ENCODE measurements at regions not wholly inside any gene's neighbourhood (a gene's known extent, or its start where the extent isn't known, plus 50 kb on each side); places are given as distances from the start of the nearest gene placed in this dataset.

GRCh38 chr2:150110548-150110947, 376.9 kb downstream of the RND3 start:
- intact Hi-C loops (cut with micrococcal nuclease): no loop called here

- intact Hi-C loops (cut with micrococcal nuclease): no loop called here
These were observed 377.6 kb downstream of the RND3 start for GRCh38 chr2:150109912-150110311.

GRCh38 chr2:150109028-150109427, 378.4 kb downstream of the RND3 start:
- intact Hi-C loops (cut with micrococcal nuclease): no loop called here

- intact Hi-C loops (cut with micrococcal nuclease): no loop called here
These were observed 379.7 kb downstream of the RND3 start for GRCh38 chr2:150107816-150108215.

GRCh38 chr2:150107170-150107569, 380.3 kb downstream of the RND3 start:
- intact Hi-C loops (cut with micrococcal nuclease): no loop called here

- intact Hi-C loops (cut with micrococcal nuclease): no loop called here
These were observed 385.5 kb downstream of the RND3 start for GRCh38 chr2:150101947-150102346.

- intact Hi-C loops (cut with micrococcal nuclease): no loop called here
These were observed 386.6 kb downstream of the RND3 start for GRCh38 chr2:150100834-150101233.

GRCh38 chr2:150100336-150100735, 387.1 kb downstream of the RND3 start:
- intact Hi-C loops (cut with micrococcal nuclease): no loop called here

GRCh38 chr2:150099805-150100204, 387.7 kb downstream of the RND3 start:
- intact Hi-C loops (cut with micrococcal nuclease): no loop called here

- intact Hi-C loops (cut with micrococcal nuclease): no loop called here
These were observed 389.5 kb downstream of the RND3 start for GRCh38 chr2:150097901-150098531.

- intact Hi-C loops (cut with micrococcal nuclease): no loop called here
These were observed 390.1 kb downstream of the RND3 start for GRCh38 chr2:150097402-150097801.

- intact Hi-C loops (cut with micrococcal nuclease): no loop called here
These were observed 391.9 kb downstream of the RND3 start for GRCh38 chr2:150095361-150096095.

- intact Hi-C loops (cut with micrococcal nuclease): no loop called here
These were observed 395.6 kb downstream of the RND3 start for GRCh38 chr2:150091846-150092245.

GRCh38 chr2:150090031-150090430, 397.4 kb downstream of the RND3 start:
- intact Hi-C loops (cut with micrococcal nuclease): no loop called here

GRCh38 chr2:150088538-150088937, 398.9 kb downstream of the RND3 start:
- intact Hi-C loops (cut with micrococcal nuclease): no loop called here

- intact Hi-C loops (cut with micrococcal nuclease): no loop called here
These were observed 402.0 kb downstream of the RND3 start for GRCh38 chr2:150085478-150085877.

GRCh38 chr2:150081775-150082481, 405.5 kb downstream of the RND3 start:
- intact Hi-C loops (cut with micrococcal nuclease): no loop called here

- intact Hi-C loops (cut with micrococcal nuclease): no loop called here
These were observed 411.2 kb downstream of the RND3 start for GRCh38 chr2:150076281-150076680.

GRCh38 chr2:150075831-150076230, 411.6 kb downstream of the RND3 start:
- intact Hi-C loops (cut with micrococcal nuclease): no loop called here

GRCh38 chr2:150066490-150066889, 421.0 kb downstream of the RND3 start:
- intact Hi-C loops (cut with micrococcal nuclease): no loop called here

GRCh38 chr2:150063931-150064548, 423.4 kb downstream of the RND3 start:
- intact Hi-C loops (cut with micrococcal nuclease): no loop called here

- intact Hi-C loops (cut with micrococcal nuclease): no loop called here
These were observed 424.0 kb downstream of the RND3 start for GRCh38 chr2:150063432-150063889.

All from T-helper 1 cell treated with Interleukin-12 subunit alpha and Interleukin-12 subunit beta and Interleukin-4 antibody, amounts not matched to agents 30 ng/mL and 1 ng/mL, for 36 hours (primary cell).